HUDEP-2 (cell line): ENCODE measurements at regions not wholly inside any gene's neighbourhood (a gene's known extent, or its start where the extent isn't known, plus 50 kb on each side); places are given as distances from the start of the nearest gene placed in this dataset.
"Not testable (repeated sequence)": the region's sequence is repeated elsewhere in the genome, so short reads cannot be mapped to it uniquely, and the experiment has no call there.

Experiments used
- DNase-seq, 76 experiments: peaks; one replicate each; lab custom pipeline; 2025; ENCODE audit not compliant: unreplicated experiment in 76 of 76; lab: John Stamatoyannopoulos, UW

GRCh38 chr2:194883711-194884110 is 773.3 kb upstream of the SLC39A10 start:
- no peak for DNase-seq

GRCh38 chr2:194870974-194871535 is 786.0 kb upstream of the SLC39A10 start:
- no peak for DNase-seq

GRCh38 chr2:194867328-194867727 is 789.7 kb upstream of the SLC39A10 start:
- peak in 2 of 76 experiments; percentile 2 to 9 for DNase-seq

DNA sequence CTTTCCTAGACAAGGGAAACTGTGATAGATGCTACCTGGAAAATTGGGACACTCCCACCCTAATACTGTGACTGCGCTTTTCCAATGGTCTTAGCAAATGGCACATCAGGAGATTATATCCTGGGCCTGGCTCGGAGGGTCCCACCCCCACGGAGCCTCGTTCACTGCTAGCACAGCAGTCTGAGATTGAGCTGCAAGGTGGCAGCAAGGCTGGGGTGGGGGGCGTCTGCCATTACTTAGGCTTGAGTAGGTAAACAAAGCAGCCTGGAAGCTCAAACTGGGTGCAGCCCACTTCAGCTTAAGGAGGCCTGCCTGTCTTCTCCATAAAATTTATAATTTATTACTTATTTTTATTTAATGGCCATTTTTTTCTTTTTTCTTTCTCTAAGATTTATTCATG is 802.1 kb upstream of the SLC39A10 start:
- DNase-seq, result no peak

- no peak for DNase-seq
Measured at GRCh38 chr2:194842871-194843270, 814.2 kb upstream of the SLC39A10 start.

GRCh38 chr2:194834371-194834770 is 822.7 kb upstream of the SLC39A10 start:
- DNase-seq, result not testable (repeated sequence)

- DNase-seq, result no peak
Measured at GRCh38 chr2:194826241-194826640, 830.8 kb upstream of the SLC39A10 start.

DNA sequence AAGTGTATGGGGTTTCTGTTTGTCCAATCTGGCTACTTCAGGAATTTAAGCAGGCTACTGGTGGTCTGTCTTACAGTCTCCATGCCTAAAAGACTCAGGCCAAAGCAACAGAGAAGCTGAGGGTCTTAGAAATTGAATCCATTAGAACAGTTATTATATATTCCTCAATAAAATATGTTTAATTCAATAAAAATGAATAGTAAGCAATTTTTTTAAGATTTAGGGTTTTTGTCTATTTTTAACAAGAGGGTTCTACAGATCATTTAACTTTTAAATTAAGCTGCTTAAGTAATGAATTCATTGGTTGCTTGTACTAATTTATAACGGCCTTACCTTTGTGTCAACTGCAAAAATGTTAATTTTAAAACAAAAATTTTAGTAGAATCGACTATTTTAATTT is 832.6 kb upstream of the SLC39A10 start:
- no peak for DNase-seq

- DNase-seq, result no peak
Measured at GRCh38 chr2:194822657-194823056, 834.4 kb upstream of the SLC39A10 start.

DNA sequence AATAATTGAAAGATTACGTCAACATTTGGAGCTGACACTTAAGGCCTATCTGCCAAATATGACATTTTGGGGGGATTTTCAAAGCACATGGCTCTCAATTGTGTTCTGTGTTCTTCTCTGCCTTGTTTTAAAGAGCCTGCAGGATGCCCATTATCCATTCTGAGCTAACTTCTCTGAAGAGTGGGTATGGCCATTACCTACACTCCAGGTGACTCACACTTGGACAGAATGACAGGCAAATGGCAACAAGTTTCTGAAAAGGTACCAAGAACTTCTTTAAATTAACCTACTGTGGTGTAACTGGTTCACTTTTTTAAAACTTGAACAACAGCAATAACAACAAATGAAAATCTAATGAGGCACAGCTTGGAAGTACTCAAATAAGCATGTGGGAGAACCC is 834.9 kb upstream of the SLC39A10 start:
- no peak for DNase-seq

- DNase-seq, result no peak
Measured at GRCh38 chr2:194819367-194819766, 837.7 kb upstream of the SLC39A10 start.

DNA sequence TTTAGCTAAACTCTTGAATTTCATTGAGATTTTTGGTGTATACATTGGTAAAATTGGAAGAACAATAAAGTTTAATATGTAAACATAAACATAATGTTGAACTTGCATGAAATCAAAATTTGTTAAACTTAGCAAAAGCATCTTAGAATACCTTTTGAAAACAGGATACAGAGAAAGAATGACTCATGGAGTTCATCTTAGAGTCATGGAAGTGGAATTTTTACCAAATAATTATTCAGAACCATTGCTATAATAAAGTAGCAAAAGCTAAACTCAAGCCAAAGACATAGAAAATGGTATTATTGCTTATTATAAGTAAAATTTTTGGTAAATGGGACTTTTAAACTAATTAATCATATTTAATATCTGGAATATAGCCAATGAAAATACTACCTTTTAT is 841.6 kb upstream of the SLC39A10 start:
- no peak for DNase-seq

DNA sequence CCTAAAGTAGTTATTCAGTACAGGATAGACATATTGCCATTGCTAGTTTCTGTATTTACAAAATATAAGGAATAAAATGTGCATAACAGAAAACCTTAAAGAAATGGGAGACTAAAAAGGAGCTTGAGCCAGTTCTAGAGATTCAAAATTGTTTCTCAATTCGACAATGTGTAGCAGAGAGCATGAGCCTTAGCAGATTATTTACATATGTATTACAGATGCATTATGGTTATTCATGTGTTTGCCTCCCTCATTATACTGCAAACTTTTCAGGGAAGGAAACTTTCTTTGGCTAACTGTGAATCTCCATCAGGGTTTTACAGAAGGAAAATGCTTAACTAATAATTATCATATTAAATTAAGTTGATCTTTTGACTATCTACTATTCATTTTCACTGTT is 854.4 kb upstream of the SLC39A10 start:
- DNase-seq, result no peak

GRCh38 chr2:194787071-194787470 is 870.0 kb upstream of the SLC39A10 start:
- not testable (repeated sequence) for DNase-seq

- DNase-seq, result not testable (repeated sequence)
Measured at GRCh38 chr2:194771394-194771793, 885.6 kb upstream of the SLC39A10 start.

DNA sequence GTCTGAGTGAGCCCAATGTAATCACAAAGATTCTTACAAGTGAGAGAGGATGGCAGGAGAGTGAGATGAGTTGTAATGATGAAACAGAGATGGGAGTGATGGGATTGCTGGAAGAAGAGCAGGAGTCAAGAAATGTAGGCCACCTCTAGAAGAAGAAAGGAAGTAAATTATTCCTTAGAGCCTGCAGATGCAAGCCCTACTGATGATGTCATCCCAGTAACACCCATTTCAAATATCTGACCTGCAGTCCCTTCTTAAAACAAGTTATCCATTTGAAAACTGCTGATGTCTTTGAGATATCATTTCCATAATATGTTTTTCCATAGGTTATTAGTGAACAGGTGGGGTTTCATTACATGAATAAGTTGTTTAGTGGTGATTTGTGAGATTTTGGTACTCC is 888.0 kb upstream of the SLC39A10 start:
- no peak for DNase-seq

DNA sequence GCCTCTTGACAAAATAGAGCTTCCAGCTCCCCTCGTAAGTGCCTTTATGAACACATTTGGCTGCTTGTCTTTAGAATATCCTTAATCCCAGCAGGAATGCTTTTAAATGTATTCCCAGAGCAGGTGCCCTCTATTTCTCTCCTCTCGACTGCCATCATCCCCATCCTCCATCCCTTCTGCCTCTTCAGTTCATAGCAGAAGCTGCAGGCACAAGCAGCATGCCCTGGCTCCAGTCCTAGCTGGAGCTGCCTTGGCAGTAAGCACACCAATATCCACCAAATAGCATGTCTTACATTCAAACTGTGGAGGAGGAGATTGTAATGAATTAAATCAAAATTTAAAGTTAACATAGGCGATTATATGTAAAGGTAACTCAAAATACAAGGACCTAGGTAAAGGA is 891.3 kb upstream of the SLC39A10 start:
- no peak for DNase-seq

DNA sequence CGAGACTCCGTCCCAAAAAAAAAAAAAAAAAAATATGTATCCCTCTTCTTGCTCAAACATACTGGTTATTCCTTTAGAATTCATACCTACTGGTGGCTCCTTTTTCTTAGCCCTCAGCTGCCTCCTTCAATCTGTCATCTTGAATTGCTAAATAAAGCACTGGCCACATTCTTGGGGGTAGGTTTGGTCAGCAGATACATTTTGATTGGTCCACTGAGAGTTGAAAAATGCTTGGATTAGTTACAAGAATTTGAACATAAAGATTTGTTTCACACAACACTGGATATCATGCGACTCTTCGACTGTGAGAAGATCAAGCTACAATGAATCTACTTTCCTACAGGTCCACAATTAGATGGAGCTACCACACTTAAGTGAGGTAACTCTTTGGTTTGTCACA is 906.1 kb upstream of the SLC39A10 start:
- no peak for DNase-seq

GRCh38 chr2:194745557-194746146 is 911.4 kb upstream of the SLC39A10 start:
- no peak for DNase-seq

- no peak for DNase-seq
Measured at GRCh38 chr2:194742706-194743105, 914.3 kb upstream of the SLC39A10 start.

DNA sequence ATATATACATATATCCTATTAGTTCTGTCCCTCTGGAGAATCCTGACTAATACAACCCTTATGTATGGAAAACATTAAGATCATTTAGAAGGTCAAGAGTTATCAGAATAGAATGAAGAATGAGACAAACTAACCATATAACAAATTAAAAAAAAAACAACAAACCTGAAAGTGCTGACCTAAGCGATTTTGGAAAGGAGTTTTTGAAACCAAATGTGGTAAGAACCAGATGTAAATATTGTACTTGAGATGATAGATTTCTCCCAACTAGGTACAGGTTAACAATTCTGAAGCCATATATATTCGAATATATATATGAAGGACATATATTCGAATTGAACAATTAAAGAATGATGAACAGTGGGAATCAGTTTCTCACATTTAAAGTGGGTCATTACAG is 917.8 kb upstream of the SLC39A10 start:
- no peak for DNase-seq

DNA sequence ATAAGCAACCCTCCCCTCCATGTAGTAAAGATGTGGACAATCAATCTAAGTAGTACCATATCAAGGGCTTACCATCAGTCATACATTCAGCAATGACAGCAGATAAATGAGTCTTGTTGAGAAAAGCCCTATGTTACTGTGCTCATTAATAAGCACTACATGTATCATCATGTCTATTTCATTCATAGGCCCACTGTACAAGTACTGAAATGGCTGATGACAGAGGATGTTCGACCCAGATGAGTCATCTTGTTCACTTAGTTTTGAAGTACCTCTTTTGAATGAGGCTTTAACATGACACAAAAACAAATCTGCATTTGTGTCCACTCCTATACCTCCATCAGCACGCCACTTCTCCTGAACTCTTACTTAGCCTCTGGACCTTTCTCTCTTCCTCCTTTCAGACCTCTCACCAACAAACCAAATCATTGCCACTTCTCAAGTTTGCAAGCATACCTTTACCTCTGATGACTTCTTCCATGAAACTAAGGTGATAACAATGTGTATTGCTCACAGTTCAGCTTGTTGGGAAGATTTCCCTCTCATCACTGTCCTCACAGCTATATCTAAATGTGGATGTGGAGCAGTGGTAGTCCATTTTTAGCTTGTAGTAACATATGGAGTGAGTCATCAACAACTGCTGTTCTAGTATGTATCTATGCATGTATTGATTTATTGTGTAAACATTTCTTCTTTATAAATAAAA is 921.0 kb upstream of the SLC39A10 start:
- no peak for DNase-seq
